SK-N-SH treated with all-trans-retinoic acid at 6 μM for 48 hours (cell line): ENCODE measurements at regions not wholly inside any gene's neighbourhood (a gene's known extent, or its start where the extent isn't known, plus 50 kb on each side); places are given as distances from the start of the nearest gene placed in this dataset.

Experiments
- ATAC-seq: fragments of 200-7000 bp; cut with Tn5 transposase; 3 replicates; pipeline ENCODE4 v1.9.1; 2020; ENCODE audit warnings: mild to moderate bottlenecking, moderate library complexity
- BACH2 ChIP-seq: fragments of 250-450 bp; sonication (Bioruptor Pico); IDR thresholded peaks from 2 replicates; pipeline ENCODE4 v1.9.0; 2021; ENCODE audit warnings: mild to moderate bottlenecking, borderline replicate concordance
- CREB5 ChIP-seq: fragments of 250-450 bp; sonication (Bioruptor Pico); IDR thresholded peaks from 2 replicates; pipeline ENCODE4 v1.5.1; 2020; ENCODE audit warnings: low read depth, mild to moderate bottlenecking, moderate library complexity
- CSDC2 ChIP-seq: fragments of 250-450 bp; sonication (Bioruptor Pico); IDR thresholded peaks from 2 replicates; pipeline ENCODE4 v1.5.0; 2020; ENCODE audit warnings: mild to moderate bottlenecking, moderate library complexity
- CSRNP3 ChIP-seq: fragments of 250-450 bp; sonication (Bioruptor Pico); IDR thresholded peaks from 2 replicates; pipeline ENCODE4 v1.5.1; 2021; ENCODE audit warnings: mild to moderate bottlenecking, moderate library complexity
- ESRRG ChIP-seq: fragments of 250-450 bp; sonication (Bioruptor Pico); IDR thresholded peaks from 2 replicates; pipeline ENCODE4 v1.6.1; 2021; ENCODE audit warnings: mild to moderate bottlenecking
- GLIS3 ChIP-seq: fragments of 250-450 bp; sonication (Bioruptor Pico); IDR thresholded peaks from 2 replicates; pipeline ENCODE4 v1.5.0; 2020; ENCODE audit warnings: mild to moderate bottlenecking, moderate library complexity
- ISL1 ChIP-seq: fragments of 250-450 bp; sonication (Bioruptor Pico); IDR thresholded peaks from 2 replicates; pipeline ENCODE4 v2.1.2; 2022; ENCODE audit warnings: mild to moderate bottlenecking, moderate library complexity
- PATZ1 ChIP-seq: fragments of 250-450 bp; sonication (Bioruptor Pico); IDR thresholded peaks from 2 replicates; pipeline ENCODE4 v1.8.0; 2020; ENCODE audit warnings: mild to moderate bottlenecking, moderate library complexity, borderline replicate concordance
- POU6F1 ChIP-seq: fragments of 250-450 bp; sonication (Bioruptor Pico); IDR thresholded peaks from 2 replicates; pipeline ENCODE4 v1.8.0; 2021; ENCODE audit warnings: low read depth, mild to moderate bottlenecking, moderate library complexity, borderline replicate concordance
- PPARA ChIP-seq: fragments of 250-450 bp; sonication (Bioruptor Pico); IDR thresholded peaks from 2 replicates; pipeline ENCODE4 v1.5.0; 2020; ENCODE audit warnings: mild to moderate bottlenecking, borderline replicate concordance
- RARB ChIP-seq: fragments of 250-450 bp; sonication (Bioruptor Pico); IDR thresholded peaks from 2 replicates; pipeline ENCODE4 v1.8.0; 2021; ENCODE audit warnings: mild to moderate bottlenecking, moderate library complexity
- SNAI2 ChIP-seq: fragments of 250-450 bp; sonication (Bioruptor Pico); IDR thresholded peaks from 2 replicates; pipeline ENCODE4 v1.5.0; 2020; ENCODE audit warnings: mild to moderate bottlenecking, moderate library complexity
- TCF4 ChIP-seq: fragments of 250-450 bp; sonication (Bioruptor Pico); IDR thresholded peaks from 2 replicates; pipeline ENCODE4 v1.8.0; 2021; ENCODE audit warnings: mild to moderate bottlenecking, moderate library complexity, borderline replicate concordance
- TOX ChIP-seq: fragments of 250-450 bp; sonication (Bioruptor Pico); IDR thresholded peaks from 2 replicates; pipeline ENCODE4 v1.8.0; 2021; ENCODE audit warnings: mild to moderate bottlenecking, moderate library complexity, borderline replicate concordance
- ZC3H10 ChIP-seq: fragments of 250-450 bp; sonication (Bioruptor Pico); IDR thresholded peaks from 2 replicates; pipeline ENCODE4 v1.5.1; 2021; ENCODE audit warnings: mild to moderate bottlenecking, moderate library complexity
- ZFP3 ChIP-seq: fragments of 250-450 bp; sonication (Bioruptor Pico); IDR thresholded peaks from 2 replicates; pipeline ENCODE4 v1.5.0; 2020; ENCODE audit warnings: mild to moderate bottlenecking, moderate library complexity
- ZFP30 ChIP-seq: fragments of 450-650 bp; formaldehyde crosslinking; IDR thresholded peaks from 2 replicates; pipeline ENCODE4 v1.5.0; 2022; ENCODE audit warnings: mild to moderate bottlenecking, moderate library complexity
- ZNF565 ChIP-seq: fragments of 450-650 bp; formaldehyde crosslinking; conservative IDR thresholded peaks from 2 replicates; pipeline ENCODE4 v1.5.0; 2020; ENCODE audit warnings: low read depth, mild to moderate bottlenecking, moderate library complexity
- ZNF70 ChIP-seq: fragments of 450-650 bp; formaldehyde crosslinking; IDR thresholded peaks from 2 replicates; pipeline ENCODE4 v1.5.0; 2020; ENCODE audit warnings: mild to moderate bottlenecking, moderate library complexity
- ZNF8 ChIP-seq: fragments of 450-650 bp; formaldehyde crosslinking; IDR thresholded peaks from 2 replicates; pipeline ENCODE4 v1.5.0; 2020; ENCODE audit warnings: mild to moderate bottlenecking, moderate library complexity

- no peak for TF ChIP-seq GLIS3 (CRISPR knock-in tag)
- ATAC-seq, result no peak
These were observed 78.6 kb upstream of the CDH5 start for GRCh38 chr16:66287926-66288325.

- no peak for TF ChIP-seq GLIS3 (CRISPR knock-in tag)
- TF ChIP-seq, all 23 proteins: peak for 0
- ATAC-seq, result no peak
These were observed 79.1 kb upstream of the CDH5 start for GRCh38 chr16:66287416-66287815.

GRCh38 chr16:66286527-66286926 is 80.0 kb upstream of the CDH5 start:
- TF ChIP-seq RARB (CRISPR knock-in tag) (no peak), ZFP30 (CRISPR knock-in tag) (no peak), GLIS3 (CRISPR knock-in tag) (no peak), CSRNP3 (CRISPR knock-in tag) (no peak), POU6F1 (CRISPR knock-in tag) (no peak), ZFP3 (CRISPR knock-in tag) (no peak)
- TF ChIP-seq, all 23 proteins: peak for 0
- no peak for ATAC-seq

GRCh38 chr16:66278604-66279262 is 87.8 kb upstream of the CDH5 start:
- no peak for ATAC-seq
- no peak for TF ChIP-seq SNAI2 (CRISPR knock-in tag)
- TF ChIP-seq ZFP30 (CRISPR knock-in tag), result no peak
- TF ChIP-seq CREB5 (CRISPR knock-in tag), result no peak
- TF ChIP-seq TCF4, result no peak
- no peak for TF ChIP-seq ISL1 (CRISPR knock-in tag)
- no peak for TF ChIP-seq TOX (CRISPR knock-in tag)
- TF ChIP-seq POU6F1 (CRISPR knock-in tag), result no peak
- TF ChIP-seq ZNF70 (CRISPR knock-in tag), result no peak
- no peak for TF ChIP-seq ZFP3 (CRISPR knock-in tag)
- TF ChIP-seq ZNF565, result no peak
- TF ChIP-seq PPARA (CRISPR knock-in tag), result no peak
- TF ChIP-seq ZC3H10 (CRISPR knock-in tag), result no peak
- TF ChIP-seq PATZ1, result no peak
- TF ChIP-seq BACH2, result no peak
- no peak for TF ChIP-seq GLIS3 (CRISPR knock-in tag)
- no peak for TF ChIP-seq CSDC2

GRCh38 chr16:66278111-66278531 is 88.4 kb upstream of the CDH5 start:
- TF ChIP-seq SNAI2 (CRISPR knock-in tag) (no peak), ZC3H10 (CRISPR knock-in tag) (no peak), ISL1 (CRISPR knock-in tag) (no peak), CSDC2 (no peak), ZNF8 (CRISPR knock-in tag) (no peak), ESRRG (CRISPR knock-in tag) (no peak), ZFP3 (CRISPR knock-in tag) (no peak)
- ATAC-seq, result no peak
